ENCODE measurements at regions not wholly inside any gene's neighbourhood (a gene's known extent, or its start where the extent isn't known, plus 50 kb on each side); places are given as distances from the start of the nearest gene placed in this dataset.

GRCh38 chr6:131382631-131383030 is 190.4 kb upstream of the ARG1 start (continued):
- TF ChIP-seq AR (CRISPR knock-in tag; IDR thresholded peaks at IDR 0.05): no peak
- no peak for TF ChIP-seq FOXJ3 (CRISPR knock-in tag; IDR thresholded peaks at IDR 0.05; ENCODE audit: borderline replicate concordance)
- TF ChIP-seq, protein P1, sequence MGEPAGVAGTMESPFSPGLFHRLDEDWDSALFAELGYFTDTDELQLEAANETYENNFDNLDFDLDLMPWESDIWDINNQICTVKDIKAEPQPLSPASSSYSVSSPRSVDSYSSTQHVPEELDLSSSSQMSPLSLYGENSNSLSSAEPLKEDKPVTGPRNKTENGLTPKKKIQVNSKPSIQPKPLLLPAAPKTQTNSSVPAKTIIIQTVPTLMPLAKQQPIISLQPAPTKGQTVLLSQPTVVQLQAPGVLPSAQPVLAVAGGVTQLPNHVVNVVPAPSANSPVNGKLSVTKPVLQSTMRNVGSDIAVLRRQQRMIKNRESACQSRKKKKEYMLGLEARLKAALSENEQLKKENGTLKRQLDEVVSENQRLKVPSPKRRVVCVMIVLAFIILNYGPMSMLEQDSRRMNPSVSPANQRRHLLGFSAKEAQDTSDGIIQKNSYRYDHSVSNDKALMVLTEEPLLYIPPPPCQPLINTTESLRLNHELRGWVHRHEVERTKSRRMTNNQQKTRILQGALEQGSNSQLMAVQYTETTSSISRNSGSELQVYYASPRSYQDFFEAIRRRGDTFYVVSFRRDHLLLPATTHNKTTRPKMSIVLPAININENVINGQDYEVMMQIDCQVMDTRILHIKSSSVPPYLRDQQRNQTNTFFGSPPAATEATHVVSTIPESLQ (CRISPR knock-in tag; IDR thresholded peaks at IDR 0.05): no peak
- no peak for TF ChIP-seq TP53 (CRISPR knock-in tag; IDR thresholded peaks at IDR 0.05)
- TF ChIP-seq, protein P2, sequence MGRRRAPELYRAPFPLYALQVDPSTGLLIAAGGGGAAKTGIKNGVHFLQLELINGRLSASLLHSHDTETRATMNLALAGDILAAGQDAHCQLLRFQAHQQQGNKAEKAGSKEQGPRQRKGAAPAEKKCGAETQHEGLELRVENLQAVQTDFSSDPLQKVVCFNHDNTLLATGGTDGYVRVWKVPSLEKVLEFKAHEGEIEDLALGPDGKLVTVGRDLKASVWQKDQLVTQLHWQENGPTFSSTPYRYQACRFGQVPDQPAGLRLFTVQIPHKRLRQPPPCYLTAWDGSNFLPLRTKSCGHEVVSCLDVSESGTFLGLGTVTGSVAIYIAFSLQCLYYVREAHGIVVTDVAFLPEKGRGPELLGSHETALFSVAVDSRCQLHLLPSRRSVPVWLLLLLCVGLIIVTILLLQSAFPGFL (CRISPR knock-in tag; IDR thresholded peaks at IDR 0.05; ENCODE audit: borderline replicate concordance): no peak

GRCh38 chr6:131383421-131384411 is 189.3 kb upstream of the ARG1 start:
- Mint-ChIP-seq H3K9me3 (peaks cover 26% of the 10 kb centered on the region), H3K27me3 (ENCODE audit: low read depth) (peaks cover 3% of the 10 kb centered on the region), H3K27ac (no peak overlapping the region; the same call in 1 of the 2 replicates), H3K4me3 (no peak overlapping the region), H3K36me3 (peaks cover 21% of the 10 kb centered on the region), H3K4me1 (peaks cover 50% of the 10 kb centered on the region)
- ChIA-PET CTCF (interaction anchor here (1.1 to 1.3 kb wide), 2 partner anchors 136 to 200 kb away, joined by 3 to 4 read pairs; no protein-coding TSS in a partner anchor), POLR2A (interaction anchor here (1.1 kb wide), 1 partner anchor 244 kb away, joined by 3 read pairs; the partner anchor contains the start of gene MED23)
- ATAC-seq (peak; percentile 76), DNase-seq (ENCODE audit: low spot score) (no peak)
- TF ChIP-seq ETV6 (CRISPR knock-in tag; IDR thresholded peaks at IDR 0.05): 0 out of 2 replicates have a peak, but pooled peaks have one; percentile 51
- TF ChIP-seq NR1H2 (CRISPR knock-in tag; IDR thresholded peaks at IDR 0.05): no peak

DNA sequence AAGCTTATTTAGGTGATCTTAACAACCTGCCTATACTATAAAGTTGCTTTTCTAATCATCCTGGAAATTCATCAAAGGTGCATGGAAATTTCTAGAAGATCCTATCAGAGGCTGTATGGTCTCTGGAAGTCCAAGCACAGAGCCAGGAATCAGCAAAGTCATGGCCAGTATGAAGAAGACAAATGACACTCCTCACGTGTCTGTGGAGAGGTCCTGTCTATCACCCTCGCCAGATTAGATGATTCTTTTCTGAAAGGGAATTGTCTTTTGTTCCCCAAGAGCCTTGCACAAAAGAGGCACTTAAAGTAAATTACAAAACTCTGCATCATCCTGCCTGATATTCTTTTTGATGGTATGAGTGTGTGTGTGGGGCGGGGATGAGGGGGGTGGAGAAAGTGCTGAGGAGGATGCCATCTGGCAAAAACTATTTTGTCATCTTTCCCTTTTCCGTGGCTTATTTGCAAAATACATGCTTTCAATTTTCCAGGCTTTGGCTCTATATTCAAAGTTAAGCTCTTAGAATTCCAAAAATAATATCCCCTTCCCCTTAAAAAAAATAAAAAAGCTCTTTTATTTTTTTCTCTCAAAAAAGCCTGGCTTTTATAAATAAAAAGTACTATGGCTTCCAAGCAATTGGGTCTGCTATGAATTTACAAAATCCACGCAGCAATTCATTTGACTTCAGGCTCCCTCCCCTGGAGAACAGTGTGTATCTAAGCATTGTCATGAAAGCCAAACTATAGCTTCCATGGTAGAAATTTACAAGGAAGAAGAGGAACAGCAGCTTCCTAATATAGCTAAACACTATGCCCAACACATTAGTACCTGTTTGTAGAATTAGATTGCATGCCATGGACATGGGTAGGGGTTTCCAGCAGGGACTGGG is 185.2 kb upstream of the ARG1 start:
- H3K4me3 Mint-ChIP-seq: no peak overlapping the region
- POLR2A ChIA-PET: no interaction called here
- peaks cover 44% of the 10 kb centered on the region for H3K4me1 Mint-ChIP-seq
- TF ChIP-seq, protein P1 (CRISPR knock-in tag; IDR thresholded peaks at IDR 0.05): no peak
- TF ChIP-seq ZMAT4 (CRISPR knock-in tag; IDR thresholded peaks at IDR 0.05) (no peak), ZSCAN18 (CRISPR knock-in tag; IDR thresholded peaks at IDR 0.05) (no peak), CDX4 (CRISPR knock-in tag; IDR thresholded peaks at IDR 0.05; ENCODE audit: borderline replicate concordance) (no peak), ATF1 (CRISPR knock-in tag; IDR thresholded peaks at IDR 0.05) (no peak)
- TF ChIP-seq, protein P3, sequence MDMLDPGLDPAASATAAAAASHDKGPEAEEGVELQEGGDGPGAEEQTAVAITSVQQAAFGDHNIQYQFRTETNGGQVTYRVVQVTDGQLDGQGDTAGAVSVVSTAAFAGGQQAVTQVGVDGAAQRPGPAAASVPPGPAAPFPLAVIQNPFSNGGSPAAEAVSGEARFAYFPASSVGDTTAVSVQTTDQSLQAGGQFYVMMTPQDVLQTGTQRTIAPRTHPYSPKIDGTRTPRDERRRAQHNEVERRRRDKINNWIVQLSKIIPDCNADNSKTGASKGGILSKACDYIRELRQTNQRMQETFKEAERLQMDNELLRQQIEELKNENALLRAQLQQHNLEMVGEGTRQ (CRISPR knock-in tag; IDR thresholded peaks at IDR 0.05): no peak
- peaks cover 10% of the 10 kb centered on the region for H3K36me3 Mint-ChIP-seq
- H3K27me3 Mint-ChIP-seq (ENCODE audit: low read depth): peaks cover 14% of the 10 kb centered on the region
- DNase-seq (ENCODE audit: low spot score) (no peak), ATAC-seq (no peak)
- H3K9me3 Mint-ChIP-seq: peaks cover 11% of the 10 kb centered on the region
- CTCF ChIA-PET: interaction anchor here (0.5 kb wide), 1 partner anchor 163 kb away, joined by 4 read pairs; no protein-coding TSS in a partner anchor
- H3K27ac Mint-ChIP-seq: no peak overlapping the region
